Glutamatergic neuron (in vitro differentiated cells): ENCODE measurements at regions not wholly inside any gene's neighbourhood (a gene's known extent, or its start where the extent isn't known, plus 50 kb on each side); places are given as distances from the start of the nearest gene placed in this dataset.

Experiments
- DNase-seq: peaks from one replicate; pipeline ENCODE4 v3.0.0; 2022
- H3K27ac Mint-ChIP-seq: one replicate; pipeline ENCODE4 v1.8.0; 2020; ENCODE audit warnings: mild to moderate bottlenecking, mixed read lengths, inconsistent platforms; ENCODE audit not compliant: unreplicated experiment
- H3K27me3 Mint-ChIP-seq: one replicate; pipeline ENCODE4 v1.8.0; 2020; ENCODE audit warnings: mild to moderate bottlenecking, moderate library complexity, mixed read lengths, inconsistent platforms; ENCODE audit not compliant: unreplicated experiment
- H3K36me3 Mint-ChIP-seq: one replicate; pipeline ENCODE4 v1.8.0; 2020; ENCODE audit warnings: mild to moderate bottlenecking, mixed read lengths, inconsistent platforms; ENCODE audit not compliant: unreplicated experiment
- H3K4me1 Mint-ChIP-seq: one replicate; pipeline ENCODE4 v1.8.0; 2020; ENCODE audit warnings: mild to moderate bottlenecking, low read depth, mixed read lengths, inconsistent platforms; ENCODE audit not compliant: unreplicated experiment
- H3K4me3 Mint-ChIP-seq: one replicate; pipeline ENCODE4 v1.8.0; 2020; ENCODE audit warnings: mild to moderate bottlenecking, mixed read lengths, inconsistent platforms; ENCODE audit not compliant: unreplicated experiment
- H3K9me3 Mint-ChIP-seq: one replicate; pipeline ENCODE4 v1.8.0; 2020; ENCODE audit warnings: mild to moderate bottlenecking, moderate library complexity, mixed read lengths, inconsistent platforms; ENCODE audit not compliant: unreplicated experiment
- CTCF ChIP-seq: fragments of 200-600 bp; sonication (generic); IDR thresholded peaks from one replicate; pipeline ENCODE4 v1.5.0; 2021; ENCODE audit not compliant: partially characterized antibody, unreplicated experiment

- H3K36me3 Mint-ChIP-seq = peaks cover 11% of the 10 kb centered on the region
- no peaks in the 10 kb centered on the region for H3K4me1 Mint-ChIP-seq
- no peak for DNase-seq
- no peak for TF ChIP-seq CTCF
- H3K27ac Mint-ChIP-seq = no peak overlapping the region
- peaks cover 2% of the 10 kb centered on the region for H3K9me3 Mint-ChIP-seq
- H3K27me3 Mint-ChIP-seq = no peaks in the 10 kb centered on the region
- H3K4me3 Mint-ChIP-seq = no peak overlapping the region
Measured at GRCh38 chr11:95668131-95668530, 121.5 kb downstream of the FAM76B start.

- peaks cover 2% of the 10 kb centered on the region for H3K9me3 Mint-ChIP-seq
- H3K27ac Mint-ChIP-seq = no peak overlapping the region
- no peak overlapping the region for H3K4me3 Mint-ChIP-seq
- H3K27me3 Mint-ChIP-seq = no peaks in the 10 kb centered on the region
- peaks cover 11% of the 10 kb centered on the region for H3K36me3 Mint-ChIP-seq
- TF ChIP-seq CTCF = no peak
- H3K4me1 Mint-ChIP-seq = peaks cover 6% of the 10 kb centered on the region
- DNase-seq = no peak
Measured at GRCh38 chr11:95661162-95661561, 128.4 kb downstream of the FAM76B start.

- DNase-seq = no peak
Measured at GRCh38 chr11:95660038-95660437, 129.5 kb downstream of the FAM76B start.

GRCh38 chr11:95659088-95659487 is 130.5 kb downstream of the FAM76B start:
- H3K4me1 Mint-ChIP-seq = peaks cover 6% of the 10 kb centered on the region
- TF ChIP-seq CTCF = no peak
- no peak overlapping the region for H3K4me3 Mint-ChIP-seq
- no peaks in the 10 kb centered on the region for H3K9me3 Mint-ChIP-seq
- no peaks in the 10 kb centered on the region for H3K27me3 Mint-ChIP-seq
- DNase-seq = no peak
- H3K27ac Mint-ChIP-seq = no peak overlapping the region
- no peaks in the 10 kb centered on the region for H3K36me3 Mint-ChIP-seq

More at GRCh38 chr11:95660038-95660437, 129.5 kb downstream of the FAM76B start:
- Mint-ChIP-seq H3K4me3 (no peak overlapping the region), H3K9me3 (no peaks in the 10 kb centered on the region), H3K27ac (no peak overlapping the region), H3K27me3 (no peaks in the 10 kb centered on the region), H3K4me1 (peaks cover 6% of the 10 kb centered on the region), H3K36me3 (peaks cover 2% of the 10 kb centered on the region)
- TF ChIP-seq CTCF = no peak

GRCh38 chr11:95655536-95655935 is 134.0 kb downstream of the FAM76B start:
- Mint-ChIP-seq H3K4me3 (no peak overlapping the region), H3K9me3 (no peaks in the 10 kb centered on the region), H3K36me3 (no peaks in the 10 kb centered on the region), H3K4me1 (peaks cover 8% of the 10 kb centered on the region), H3K27ac (no peak overlapping the region), H3K27me3 (peaks cover 2% of the 10 kb centered on the region)
- no peak for TF ChIP-seq CTCF
- DNase-seq = no peak
